Lower leg skin (tissue), 3 donors: ENCODE measurements at regions not wholly inside any gene's neighbourhood (a gene's known extent, or its start where the extent isn't known, plus 50 kb on each side); places are given as distances from the start of the nearest gene placed in this dataset.
"Not testable (repeated sequence)": the region's sequence is repeated elsewhere in the genome, so short reads cannot be mapped to it uniquely, and the experiment has no call there.

Experiments
- CTCF ChIP-seq, 3 donors: fragments of 450-650 bp; IDR thresholded peaks; one replicate each; pipeline ENCODE4 v1.5.1; 2016; ENCODE audit warnings: antibody characterized with exemption in 3 of 3, mild to moderate bottlenecking in 3 of 3, moderate library complexity in 2 of 3
- POLR2A ChIP-seq, 2 donors: fragments of 450-650 bp; IDR thresholded peaks; one replicate each; pipeline ENCODE4 v1.6.1; 2016 to 2017; ENCODE audit warnings: antibody characterized with exemption in 2 of 2, mild to moderate bottlenecking in 1 of 2, moderate library complexity in 1 of 2

DNA sequence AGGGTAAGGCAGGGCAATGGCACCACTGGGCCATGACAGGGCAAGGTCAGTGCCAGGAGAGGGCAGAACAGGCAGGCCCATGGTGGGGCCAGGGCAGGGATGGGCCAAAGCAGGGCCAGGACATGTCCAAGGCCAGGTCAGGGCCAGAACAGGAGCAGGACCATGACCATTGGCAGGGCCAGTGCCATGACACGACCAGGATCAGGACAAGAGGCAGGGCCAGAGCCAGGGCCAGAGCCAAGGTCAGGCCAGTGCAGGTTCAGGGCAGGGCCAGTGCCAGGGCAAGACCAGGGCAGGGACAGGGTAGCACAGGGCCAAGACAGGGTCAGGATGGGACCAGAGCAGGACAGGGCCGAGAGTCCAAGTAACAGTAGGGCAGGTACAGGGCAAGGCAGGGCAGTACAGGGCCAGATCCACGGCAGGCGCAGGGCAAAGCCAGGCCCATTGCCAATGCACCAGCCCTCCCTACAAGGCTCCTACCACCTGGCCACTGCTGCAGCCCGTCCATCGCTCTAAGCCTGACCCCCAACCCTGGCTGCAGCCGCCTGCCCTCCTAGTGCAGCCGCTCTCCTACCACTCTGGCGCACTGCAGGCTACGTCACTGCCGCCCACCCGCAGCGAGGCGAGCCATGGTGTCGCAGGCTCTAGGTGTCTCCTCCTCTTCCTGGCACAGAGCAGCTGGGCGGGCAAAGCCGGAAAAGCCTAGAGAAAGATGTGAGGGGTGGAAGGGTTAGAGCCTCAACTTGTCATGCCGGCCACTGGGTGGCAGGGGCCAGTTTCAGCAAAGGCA is 2876.3 kb downstream of the RPIA start:
- TF ChIP-seq CTCF, POLR2A (IDR thresholded peaks at IDR 0.05): not testable (repeated sequence)
